ENCODE measurements at regions not wholly inside any gene's neighbourhood (a gene's known extent, or its start where the extent isn't known, plus 50 kb on each side); places are given as distances from the start of the nearest gene placed in this dataset.

DNA sequence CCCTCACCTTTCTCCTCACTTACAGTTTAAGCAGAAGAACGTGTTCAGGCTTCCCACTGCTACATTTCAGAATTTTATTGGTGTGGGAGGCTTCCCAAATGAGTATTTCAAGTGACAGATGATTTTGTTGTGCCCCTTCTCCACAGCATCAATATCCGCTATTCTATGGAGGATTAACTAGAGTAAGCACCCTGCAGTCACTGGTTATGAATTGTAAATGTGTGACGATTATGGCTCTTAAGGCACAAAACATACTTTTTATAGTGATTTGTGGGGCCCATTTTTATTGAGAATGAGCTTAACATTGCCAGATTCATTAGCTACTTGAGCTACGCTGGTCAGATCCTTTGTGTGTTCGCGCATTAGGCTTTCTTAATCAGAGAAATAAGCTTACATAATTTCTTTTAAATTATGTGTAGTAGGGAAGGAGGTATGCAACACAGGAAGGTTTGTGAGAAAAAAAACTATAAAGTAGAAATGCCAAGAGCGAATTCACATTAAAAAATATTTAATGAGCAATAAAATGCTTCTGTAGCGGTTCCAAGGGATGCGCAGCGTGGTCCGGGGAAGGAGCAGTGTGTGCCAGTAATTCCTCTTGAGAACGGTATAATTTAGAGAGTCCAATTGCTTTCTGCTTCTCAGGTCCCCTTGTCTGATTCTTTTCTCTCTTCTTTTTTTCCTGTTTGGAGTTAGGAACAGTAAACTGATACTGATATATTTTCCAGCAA is 2380.4 kb downstream of the MAT2B start:
- DNase-seq = no peak

DNA sequence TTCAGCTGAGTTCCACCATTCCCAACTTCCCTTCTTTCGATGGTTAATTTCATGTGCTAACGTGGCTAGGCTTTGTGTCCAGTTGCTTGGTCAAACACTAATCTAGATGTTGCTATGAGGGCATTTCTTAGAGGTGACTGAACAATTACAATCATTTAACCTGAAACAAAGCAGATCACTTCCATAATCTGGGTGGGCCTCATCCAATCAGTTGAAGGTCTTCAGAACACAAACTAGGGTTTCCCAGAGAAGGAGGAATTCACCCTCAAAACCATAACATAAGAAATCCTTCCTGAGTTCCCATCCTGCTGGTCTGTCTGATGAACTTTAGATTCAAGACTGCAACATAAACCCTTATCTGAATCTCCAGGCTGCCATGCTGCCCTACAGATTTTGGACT is 2381.7 kb downstream of the MAT2B start:
- DNase-seq = no peak

DNA sequence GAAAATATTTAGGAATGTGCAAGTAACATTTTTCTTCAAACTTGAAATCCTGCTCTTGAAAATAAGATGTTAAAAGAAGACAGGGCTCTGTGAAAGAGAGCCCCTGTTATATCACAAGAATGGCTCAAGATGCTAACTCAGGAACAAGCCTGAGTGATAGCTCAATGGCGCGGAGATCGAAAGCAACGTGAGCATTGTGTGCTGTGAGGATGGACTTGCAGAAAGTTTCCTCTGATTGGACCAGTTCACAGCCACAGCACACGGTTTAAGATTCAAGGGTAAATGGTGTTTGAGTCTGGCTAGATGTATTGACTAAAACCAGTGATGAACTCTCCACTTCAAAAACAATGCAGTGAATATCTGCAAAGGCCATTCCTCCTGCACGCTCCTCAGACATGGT is 2387.0 kb downstream of the MAT2B start:
- DNase-seq = no peak

GRCh38 chr5:165894916-165895315 is 2389.5 kb downstream of the MAT2B start:
- DNase-seq = no peak

DNA sequence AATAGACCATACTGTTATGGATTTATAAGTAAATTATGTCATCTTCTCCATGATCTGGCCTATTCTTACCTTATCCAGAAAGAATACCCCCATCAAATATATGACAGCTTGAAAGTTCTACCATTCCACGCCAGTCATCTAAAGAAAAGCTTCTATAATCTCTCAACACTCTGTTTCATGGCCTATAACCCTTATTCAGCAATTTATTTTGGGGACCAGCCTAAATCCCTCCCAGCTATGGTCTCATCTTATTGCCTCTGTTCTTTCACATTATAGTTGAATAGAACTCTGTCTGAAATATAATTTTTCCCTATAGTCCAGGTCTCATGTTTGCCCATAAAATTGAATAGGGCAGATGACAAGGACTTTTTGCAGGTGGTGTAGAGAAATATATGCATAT is 2387.6 kb upstream of the WWC1 start:
- DNase-seq = no peak

GRCh38 chr5:165906871-165907270 is 2384.6 kb upstream of the WWC1 start:
- no peak for DNase-seq

DNA sequence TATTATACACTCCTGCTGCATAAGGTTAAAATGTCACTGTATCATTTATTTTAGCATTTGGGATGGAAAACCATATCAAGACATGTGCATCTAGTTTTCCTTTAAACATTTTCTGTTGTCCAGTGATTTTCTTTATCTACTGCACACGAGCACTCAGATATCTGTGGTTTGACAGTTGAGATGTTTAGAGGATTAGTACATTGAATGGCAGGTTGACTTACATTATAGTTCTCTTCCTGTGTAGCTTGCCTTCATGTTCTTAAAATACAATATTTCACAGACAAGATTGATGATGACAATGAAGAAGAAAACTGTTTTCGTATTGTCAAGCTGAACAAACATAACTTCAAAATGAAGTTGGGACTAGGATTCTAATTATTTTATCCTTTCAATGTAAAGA is 2378.4 kb upstream of the WWC1 start:
- no peak for DNase-seq

DNA sequence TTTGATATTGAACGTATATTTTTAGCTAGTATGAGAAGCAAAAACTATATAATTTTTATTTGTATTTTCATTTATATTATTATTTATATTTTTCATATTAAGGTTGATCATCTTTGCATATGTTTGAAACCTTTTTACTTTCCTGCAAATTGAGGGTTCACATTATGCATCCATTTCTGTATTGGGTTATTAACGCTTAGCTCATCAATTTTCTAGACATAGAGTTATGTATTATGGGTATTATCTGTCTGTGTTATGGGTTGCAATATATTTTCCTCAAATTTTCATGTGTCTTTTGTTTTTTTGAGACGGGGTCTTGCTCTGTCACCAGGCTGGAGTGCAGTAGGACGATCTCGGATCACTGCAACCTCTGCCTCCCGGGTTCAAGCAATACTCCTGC is 2377.0 kb upstream of the WWC1 start:
- no peak for DNase-seq

DNA sequence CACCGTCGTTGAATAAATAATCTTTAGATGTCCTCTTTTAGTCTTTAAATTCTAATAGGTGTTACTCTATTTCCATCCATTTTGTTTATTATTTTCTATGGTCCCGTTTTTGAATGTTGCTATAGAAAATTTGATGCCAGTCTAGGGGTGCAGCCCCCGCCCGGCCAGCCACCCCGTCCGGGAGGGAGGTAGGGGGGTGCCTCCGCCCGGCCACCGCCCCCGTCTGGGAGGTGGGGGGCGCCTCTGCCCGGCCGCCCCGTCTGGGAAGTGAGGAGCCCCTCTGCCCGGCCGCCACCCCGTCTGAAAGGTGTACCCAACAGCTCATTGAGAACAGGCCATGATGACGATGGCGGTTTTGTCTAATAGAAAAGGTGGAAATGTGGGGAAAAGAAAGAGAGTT is 2372.2 kb upstream of the WWC1 start:
- DNase-seq = no peak

GRCh38 chr5:165920655-165921054 is 2370.8 kb upstream of the WWC1 start:
- DNase-seq = no peak

DNA sequence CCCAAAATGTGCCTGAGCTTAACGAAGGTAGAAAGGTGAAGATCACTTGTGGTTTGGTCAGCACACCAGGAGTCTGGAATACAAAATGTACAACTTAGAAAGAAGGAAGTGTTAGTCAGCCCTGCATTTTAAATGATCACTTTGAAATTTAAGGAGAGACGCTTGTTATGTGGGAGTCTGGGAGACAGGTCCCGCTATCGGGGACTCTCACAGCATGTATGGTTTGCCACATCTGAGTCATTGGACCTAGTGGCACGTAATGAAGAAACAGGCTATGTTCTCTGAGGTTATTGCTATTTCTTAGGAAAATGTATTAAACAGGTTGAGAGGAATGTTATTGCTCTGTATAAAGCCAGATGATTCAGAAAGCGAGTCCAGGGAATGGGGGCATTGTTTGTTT is 2362.5 kb upstream of the WWC1 start:
- DNase-seq = no peak

- DNase-seq = no peak
Measured at GRCh38 chr5:165940541-165940940, 2350.9 kb upstream of the WWC1 start.

GRCh38 chr5:165956854-165957253 is 2334.6 kb upstream of the WWC1 start:
- no peak for DNase-seq

DNA sequence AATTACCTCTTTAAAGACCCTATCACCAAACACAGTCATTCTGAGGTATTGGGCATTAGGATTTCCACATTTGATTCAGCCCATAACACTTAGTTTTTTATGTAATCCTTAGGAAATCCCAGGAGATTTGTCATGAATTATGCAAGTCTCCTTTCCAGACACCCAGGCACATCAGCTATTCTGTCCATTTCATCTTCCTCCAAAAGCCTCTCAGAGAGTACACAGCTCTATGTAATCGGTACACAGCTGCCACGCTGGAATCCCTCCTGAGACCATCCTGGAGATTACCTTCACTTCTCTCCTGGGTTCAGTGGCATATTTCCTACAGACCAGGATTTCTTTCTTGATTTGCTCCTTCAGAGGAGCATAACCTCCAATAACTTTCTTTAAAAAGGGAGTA is 2309.8 kb upstream of the WWC1 start:
- no peak for DNase-seq

DNA sequence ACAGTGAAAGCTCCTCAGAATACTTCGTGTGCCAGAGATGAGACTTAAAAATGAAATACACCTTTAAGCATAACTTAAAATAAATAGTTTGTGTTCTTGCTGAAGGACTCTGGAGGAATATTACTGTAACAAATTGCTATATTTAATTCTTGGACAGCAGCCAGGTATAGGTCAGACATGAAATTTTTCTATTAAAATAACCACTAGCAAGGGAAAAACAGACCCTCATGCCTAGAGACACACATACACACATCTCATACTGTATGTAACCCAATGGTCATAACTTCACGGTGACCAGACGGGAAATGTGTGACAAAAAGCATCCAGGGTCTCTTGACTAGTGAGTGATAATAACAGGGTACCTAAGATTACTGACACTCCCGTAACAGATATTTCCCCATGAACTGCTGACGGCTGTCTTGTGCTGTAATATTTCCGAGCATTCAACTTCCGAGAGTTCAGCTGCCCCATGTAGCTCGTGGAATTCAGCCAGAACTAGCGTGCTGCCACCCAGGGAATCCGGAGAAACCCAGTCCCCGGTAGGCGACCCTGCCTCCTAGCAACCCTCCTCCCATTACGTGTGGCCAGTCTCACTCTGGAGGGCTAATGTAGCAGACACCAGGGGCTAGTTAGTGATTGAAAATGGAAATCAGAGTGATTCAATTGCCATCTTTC is 2295.1 kb upstream of the WWC1 start:
- peak; percentile 11 for DNase-seq

DNA sequence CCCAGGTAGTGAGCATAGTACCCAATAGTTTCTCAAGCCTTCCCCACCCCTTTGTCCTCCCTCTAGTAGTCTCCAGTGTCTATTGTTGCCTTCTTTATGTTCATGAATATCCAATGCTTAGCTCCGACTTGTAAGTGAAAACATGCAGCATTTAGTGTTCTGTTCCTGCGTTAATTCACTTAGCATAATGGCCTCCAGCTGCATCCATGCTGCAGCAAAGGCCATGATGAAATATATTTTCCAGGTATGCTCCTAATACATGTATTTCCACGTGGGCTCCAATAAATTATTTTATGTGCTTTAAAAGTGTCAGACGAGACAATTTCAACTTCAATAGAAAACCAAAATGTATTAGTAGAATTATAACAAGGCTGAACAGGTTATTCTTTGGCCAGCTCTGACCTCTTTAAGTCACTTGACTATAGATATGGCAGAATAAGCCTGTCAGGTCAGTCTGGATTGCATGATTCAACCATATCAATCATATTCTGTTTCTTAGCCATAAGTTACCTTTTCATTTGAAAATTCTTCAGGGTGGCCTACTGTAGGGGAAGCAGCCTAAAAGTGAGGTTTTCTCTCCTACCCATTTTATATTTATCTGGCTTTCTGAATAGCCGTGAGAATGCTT is 2291.6 kb upstream of the WWC1 start:
- DNase-seq = no peak

DNA sequence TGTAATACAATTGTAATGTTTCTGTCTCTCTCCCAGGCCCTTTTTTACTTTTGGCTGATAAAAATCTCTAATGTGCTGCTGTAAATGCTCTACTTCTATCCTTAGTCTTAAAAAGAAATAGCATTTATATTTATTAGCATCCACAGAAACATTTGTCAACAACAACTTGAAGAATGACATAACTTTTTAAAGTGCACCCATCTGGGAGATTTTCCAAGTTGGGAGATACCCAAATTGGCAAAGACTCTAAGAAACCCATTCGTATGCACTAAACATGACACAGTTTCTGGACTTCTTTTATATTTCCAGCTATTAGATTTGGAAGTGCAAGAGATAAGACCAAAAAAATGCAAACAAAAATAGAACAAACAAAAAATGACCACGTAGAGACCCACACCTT is 2287.4 kb upstream of the WWC1 start:
- no peak for DNase-seq

DNA sequence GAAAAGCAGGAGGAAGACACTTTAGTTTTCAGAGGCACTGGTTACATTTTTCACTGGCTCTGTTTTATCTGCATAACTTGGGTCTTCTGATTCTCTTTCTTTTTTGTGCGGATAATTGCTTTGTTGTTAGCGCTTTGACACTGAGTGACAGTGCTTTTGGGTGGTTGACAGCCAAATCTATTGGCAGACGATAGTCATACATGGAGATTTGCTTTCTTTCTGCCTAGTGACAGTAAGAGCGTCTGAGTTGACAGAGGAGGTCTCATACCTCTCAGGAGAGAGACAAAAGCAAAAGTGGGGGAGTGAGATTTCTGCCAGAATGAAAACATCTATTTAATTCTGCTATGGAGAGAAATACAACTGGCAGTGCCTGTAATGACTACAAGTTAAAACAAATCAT is 2278.0 kb upstream of the WWC1 start:
- DNase-seq = no peak

DNA sequence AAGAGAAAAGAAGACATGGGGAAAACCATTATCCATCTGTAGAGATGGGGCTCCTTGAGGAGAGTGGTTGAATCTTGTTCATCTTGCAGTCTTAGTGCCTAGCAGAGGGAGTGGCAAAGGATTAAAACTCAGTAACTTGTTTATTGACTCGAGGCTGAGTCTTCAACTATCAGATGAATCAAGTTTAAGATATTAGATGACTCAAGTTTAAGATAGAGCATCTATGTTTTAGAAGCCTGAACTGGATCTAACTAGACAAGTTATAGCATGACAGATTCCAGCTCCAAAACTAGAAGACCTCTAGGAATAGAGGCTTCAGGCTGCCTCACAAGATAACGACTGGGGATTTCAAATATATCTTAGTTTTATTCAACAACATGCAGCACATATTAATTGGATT is 2277.2 kb upstream of the WWC1 start:
- DNase-seq = no peak

- DNase-seq = no peak
Measured at GRCh38 chr5:166018716-166019115, 2272.7 kb upstream of the WWC1 start.

DNA sequence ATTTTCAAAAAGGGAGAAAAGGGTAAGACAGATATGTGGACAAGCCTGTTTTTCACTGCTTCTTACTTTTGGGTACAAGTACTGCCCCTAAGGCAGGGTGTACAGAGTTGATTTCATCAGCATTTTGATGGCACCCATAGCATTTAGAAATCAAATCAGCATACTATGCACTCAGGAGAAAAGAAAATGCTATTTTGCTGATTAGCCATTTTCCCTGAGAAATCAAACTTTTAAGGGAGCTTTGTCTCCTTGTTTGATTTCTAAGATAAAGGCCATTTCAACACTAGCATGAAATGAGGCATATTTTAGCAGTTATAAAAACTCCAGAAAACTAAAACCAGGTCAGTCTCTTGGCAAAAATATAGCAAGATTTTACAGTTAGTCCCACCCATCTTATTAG is 2269.4 kb upstream of the WWC1 start:
- no peak for DNase-seq

DNA sequence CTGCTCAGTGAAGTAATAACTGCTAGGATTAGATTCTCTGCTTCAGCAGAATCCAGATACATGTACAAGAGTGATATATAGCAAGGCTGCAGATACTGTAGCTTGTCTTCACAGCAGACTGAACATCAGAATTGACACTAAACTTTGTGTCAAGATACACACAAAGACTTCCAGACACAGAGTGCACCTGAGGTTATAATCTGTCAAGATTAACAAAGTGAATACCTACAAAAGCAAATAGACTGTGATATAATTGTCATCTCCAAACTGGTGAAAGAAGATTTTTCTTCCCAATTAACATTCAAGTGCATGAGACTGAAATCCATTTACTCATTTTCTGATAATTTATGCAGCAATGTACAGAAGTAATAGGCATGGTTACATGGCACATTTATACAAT is 2266.5 kb upstream of the WWC1 start:
- DNase-seq = no peak

DNA sequence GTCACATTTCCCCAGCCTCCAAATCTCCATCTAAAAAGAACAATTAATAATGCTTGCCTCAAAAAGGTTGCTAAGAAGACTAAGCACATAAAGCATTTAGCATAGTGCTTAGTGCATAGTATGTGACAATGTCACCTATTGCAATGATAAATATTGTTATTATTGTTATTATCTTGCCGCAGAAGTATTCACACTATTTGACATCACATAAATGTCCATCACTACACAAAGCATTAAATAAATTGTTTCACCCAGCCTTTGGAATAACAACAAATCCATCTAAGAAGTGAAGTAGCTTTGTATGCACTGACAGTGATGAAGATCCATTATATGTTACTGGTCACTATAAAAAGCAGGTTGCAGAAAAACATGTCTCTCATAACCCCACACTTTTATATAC is 2263.9 kb upstream of the WWC1 start:
- no peak for DNase-seq

- DNase-seq = no peak
Measured at GRCh38 chr5:166031926-166032325, 2259.5 kb upstream of the WWC1 start.
